GM12878 (cell line): ENCODE measurements at regions not wholly inside any gene's neighbourhood (a gene's known extent, or its start where the extent isn't known, plus 50 kb on each side); places are given as distances from the start of the nearest gene placed in this dataset.

Source experiments
- E2F8 ChIP-seq: fragments of 450-650 bp; IDR thresholded peaks from 2 replicates; pipeline ENCODE4 v1.6.1; 2018; ENCODE audit warnings: mild to moderate bottlenecking, low read depth, moderate library complexity; ENCODE audit not compliant: partially characterized antibody
- EP300 ChIP-seq, 2 experiments: fragments of 150-350 bp in 1 of 2; IDR thresholded peaks; 2 replicates each; pipeline ENCODE4 v1.6.1; 2011 to 2012; ENCODE audit warnings: low read depth in 2 of 2, low read length in 2 of 2, borderline replicate concordance in 1 of 2, improper control_type of control experiment in 1 of 2, inconsistent platforms in 1 of 2; ENCODE audit not compliant: control insufficient read depth in 1 of 2
- IKZF2 ChIP-seq, 2 experiments: fragments of 450-650 bp; IDR thresholded peaks; 2 replicates each; pipeline ENCODE4 v1.6.1; 2017; ENCODE audit warnings: mild to moderate bottlenecking in 2 of 2, moderate library complexity in 2 of 2
- KAT2A ChIP-seq: conservative IDR thresholded peaks from 2 replicates; pipeline ENCODE4 v1.6.1; 2011; ENCODE audit warnings: low read depth, low read length; ENCODE audit not compliant: control insufficient read depth
- KDM1A ChIP-seq: fragments of 200-600 bp; sonication (generic); IDR thresholded peaks from 2 replicates; pipeline ENCODE4 v1.6.1; 2016; ENCODE audit warnings: borderline replicate concordance
- POLR2AphosphoS5 ChIP-seq: IDR thresholded peaks from 2 replicates; pipeline ENCODE4 v1.6.1; 2011; ENCODE audit warnings: mild to moderate bottlenecking, low read length, inconsistent platforms
- SREBF2 ChIP-seq: IDR thresholded peaks from 2 replicates; pipeline ENCODE4 v1.6.1; 2012; ENCODE audit warnings: mild to moderate bottlenecking, low read length
- SRF ChIP-seq, 2 experiments: IDR thresholded peaks; 2 replicates each; pipeline ENCODE4 v1.6.1; 2011; ENCODE audit warnings: low read depth in 2 of 2, low read length in 2 of 2, mild to moderate bottlenecking in 1 of 2, moderate library complexity in 1 of 2
- TAF1 ChIP-seq: IDR thresholded peaks from 2 replicates; pipeline ENCODE4 v1.6.1; 2011; ENCODE audit warnings: mild to moderate bottlenecking, low read depth, low read length, borderline replicate concordance
- ZNF217 ChIP-seq: fragments of 450-650 bp; IDR thresholded peaks from 2 replicates; pipeline ENCODE4 v1.6.1; 2017; ENCODE audit warnings: antibody characterized with exemption, mild to moderate bottlenecking
- TF ChIP-seq, protein P1 (sequence below), 3 experiments: IDR thresholded peaks in 2 of 3; conservative IDR thresholded peaks in 1 of 3; 2 replicates each; pipeline ENCODE4 v1.5.1; 2011; ENCODE audit warnings: low read depth in 3 of 3, low read length in 3 of 3, mild to moderate bottlenecking in 3 of 3, control low read depth in 2 of 3, moderate library complexity in 2 of 3, inconsistent platforms in 1 of 3, mixed read lengths in 1 of 3; ENCODE audit not compliant: control insufficient read depth in 2 of 3, insufficient read depth in 1 of 3; ENCODE audit errors: extremely low read depth in 1 of 3

GRCh38 chr13:107901230-107901629, 314.1 kb downstream of the LIG4 start:
- no peak for TF ChIP-seq IKZF2 (IDR thresholded peaks at IDR 0.05)
- no peak for TF ChIP-seq E2F8
- TF ChIP-seq KDM1A, result no peak
- TF ChIP-seq EP300 (IDR thresholded peaks at IDR 0.05; ENCODE audit: borderline replicate concordance in 1 of 2, control insufficient read depth in 1 of 2, low read depth in 2 of 2, low read length in 2 of 2), result no peak
- TF ChIP-seq, protein P1, sequence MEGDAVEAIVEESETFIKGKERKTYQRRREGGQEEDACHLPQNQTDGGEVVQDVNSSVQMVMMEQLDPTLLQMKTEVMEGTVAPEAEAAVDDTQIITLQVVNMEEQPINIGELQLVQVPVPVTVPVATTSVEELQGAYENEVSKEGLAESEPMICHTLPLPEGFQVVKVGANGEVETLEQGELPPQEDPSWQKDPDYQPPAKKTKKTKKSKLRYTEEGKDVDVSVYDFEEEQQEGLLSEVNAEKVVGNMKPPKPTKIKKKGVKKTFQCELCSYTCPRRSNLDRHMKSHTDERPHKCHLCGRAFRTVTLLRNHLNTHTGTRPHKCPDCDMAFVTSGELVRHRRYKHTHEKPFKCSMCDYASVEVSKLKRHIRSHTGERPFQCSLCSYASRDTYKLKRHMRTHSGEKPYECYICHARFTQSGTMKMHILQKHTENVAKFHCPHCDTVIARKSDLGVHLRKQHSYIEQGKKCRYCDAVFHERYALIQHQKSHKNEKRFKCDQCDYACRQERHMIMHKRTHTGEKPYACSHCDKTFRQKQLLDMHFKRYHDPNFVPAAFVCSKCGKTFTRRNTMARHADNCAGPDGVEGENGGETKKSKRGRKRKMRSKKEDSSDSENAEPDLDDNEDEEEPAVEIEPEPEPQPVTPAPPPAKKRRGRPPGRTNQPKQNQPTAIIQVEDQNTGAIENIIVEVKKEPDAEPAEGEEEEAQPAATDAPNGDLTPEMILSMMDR (IDR thresholded peaks at IDR 0.05 in 2 of 3, conservative IDR thresholded peaks at IDR 0.05 in 1 of 3; ENCODE audit: control insufficient read depth in 2 of 3, extremely low read depth in 1 of 3, insufficient read depth in 1 of 3, low read depth in 3 of 3, low read length in 3 of 3), result no peak
- TF ChIP-seq SREBF2, result no peak
- no peak for TF ChIP-seq POLR2AphosphoS5
- no peak for TF ChIP-seq KAT2A
- TF ChIP-seq TAF1, result no peak
- no peak for TF ChIP-seq SRF (IDR thresholded peaks at IDR 0.05; ENCODE audit: low read depth in 2 of 2, low read length in 2 of 2)
- TF ChIP-seq ZNF217, result no peak
